ENCODE measurements at regions not wholly inside any gene's neighbourhood (a gene's known extent, or its start where the extent isn't known, plus 50 kb on each side); places are given as distances from the start of the nearest gene placed in this dataset.

DNA sequence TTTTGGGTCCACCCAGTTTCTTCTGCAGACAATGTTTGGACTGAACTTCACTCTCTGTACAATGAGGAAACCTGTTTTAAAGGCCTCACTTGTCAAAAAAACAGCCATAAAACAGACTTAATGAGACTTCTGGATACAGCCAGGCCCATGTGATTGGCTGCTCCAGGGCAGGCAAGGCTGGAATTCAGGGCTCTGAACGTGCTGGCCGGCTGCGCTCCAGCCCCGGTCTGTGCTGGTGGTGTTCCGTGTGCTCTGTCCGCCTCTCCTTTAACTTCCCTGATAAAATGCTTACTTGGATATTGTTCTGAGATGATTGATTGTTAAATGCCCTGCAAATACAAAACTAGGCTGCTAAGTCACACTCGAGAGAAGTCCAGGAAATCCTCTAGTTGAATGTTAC lies 131.2 kb upstream of the KLF4 start:
- DNase-seq: no peak

DNA sequence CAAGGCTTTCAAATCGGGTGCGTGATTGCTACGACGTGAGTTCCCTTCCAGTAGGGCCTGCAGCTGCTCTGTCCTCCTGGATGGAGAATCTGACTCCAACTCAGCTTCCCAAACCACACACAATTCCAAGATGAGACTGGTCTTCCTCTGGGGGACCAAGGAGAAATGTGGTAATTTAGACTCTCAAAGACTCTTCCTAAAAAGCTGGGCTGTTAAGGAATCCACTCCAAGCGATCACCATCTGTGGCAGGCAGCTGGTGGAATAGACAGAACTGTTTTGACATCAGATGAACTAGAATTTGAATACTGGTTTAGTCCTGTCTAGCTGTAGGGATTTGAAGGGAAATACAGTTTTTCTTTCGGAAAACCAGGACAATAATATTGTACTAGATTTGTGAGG lies 130.7 kb upstream of the KLF4 start:
- DNase-seq: no peak

DNA sequence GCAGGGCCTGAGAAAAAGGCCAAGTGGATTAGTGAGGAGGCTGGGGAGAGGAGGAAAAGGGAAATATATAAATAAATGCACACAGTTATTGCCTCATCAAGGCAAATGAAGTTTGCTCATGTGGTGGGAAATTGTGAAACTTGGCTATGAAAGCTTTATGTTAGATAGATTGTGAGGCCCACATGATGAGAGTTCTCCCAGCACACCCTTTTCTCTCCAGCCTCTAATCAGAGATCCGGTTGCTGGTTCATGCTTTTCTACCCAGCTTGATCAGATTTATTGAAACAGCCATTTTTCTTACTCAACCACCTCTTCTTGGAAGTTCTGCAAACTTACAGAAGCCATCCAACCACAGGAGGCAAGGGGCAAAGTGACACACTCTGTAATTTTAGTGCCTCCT lies 125.8 kb upstream of the KLF4 start:
- DNase-seq: peak; percentile 87 to 88

DNA sequence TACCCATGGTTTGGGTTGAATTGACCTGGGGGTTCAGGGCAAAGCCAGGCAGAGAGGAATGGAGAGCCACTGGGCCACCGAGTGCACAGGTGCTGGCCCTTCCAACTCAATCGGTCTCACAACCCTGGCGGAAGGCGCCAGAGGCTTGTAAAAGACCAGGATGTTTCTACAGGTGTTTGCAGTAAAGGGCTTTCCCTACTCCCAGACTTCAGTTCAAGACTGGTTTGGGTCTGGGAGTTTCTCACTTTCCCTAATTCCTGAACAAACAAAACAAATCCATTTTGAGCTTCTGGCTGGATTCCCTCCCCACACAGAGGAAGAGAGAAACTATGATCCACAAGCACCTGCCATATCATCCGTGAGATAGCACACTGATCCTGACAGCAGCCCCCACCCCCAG lies 125.2 kb upstream of the KLF4 start:
- DNase-seq: no peak

DNA sequence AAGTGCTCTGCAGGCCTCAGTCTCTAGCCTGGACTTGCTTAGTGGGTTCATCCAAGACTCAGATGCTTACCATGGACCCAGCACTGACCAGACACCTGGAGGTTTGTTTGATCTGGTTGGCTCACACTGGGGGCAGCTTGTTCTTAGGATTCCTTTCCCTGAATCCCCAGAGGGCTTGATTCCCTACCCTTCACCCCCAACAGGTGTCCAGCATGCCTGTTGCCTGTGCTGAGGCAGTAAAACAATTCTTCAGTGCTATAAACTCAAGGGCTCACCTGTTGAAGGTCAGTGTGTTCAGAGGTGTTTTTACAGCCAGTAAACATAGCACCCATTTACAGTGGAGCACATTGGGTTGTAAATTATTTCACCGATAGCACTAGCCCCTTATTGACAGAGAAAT lies 123.8 kb upstream of the KLF4 start:
- no peak for DNase-seq

DNA sequence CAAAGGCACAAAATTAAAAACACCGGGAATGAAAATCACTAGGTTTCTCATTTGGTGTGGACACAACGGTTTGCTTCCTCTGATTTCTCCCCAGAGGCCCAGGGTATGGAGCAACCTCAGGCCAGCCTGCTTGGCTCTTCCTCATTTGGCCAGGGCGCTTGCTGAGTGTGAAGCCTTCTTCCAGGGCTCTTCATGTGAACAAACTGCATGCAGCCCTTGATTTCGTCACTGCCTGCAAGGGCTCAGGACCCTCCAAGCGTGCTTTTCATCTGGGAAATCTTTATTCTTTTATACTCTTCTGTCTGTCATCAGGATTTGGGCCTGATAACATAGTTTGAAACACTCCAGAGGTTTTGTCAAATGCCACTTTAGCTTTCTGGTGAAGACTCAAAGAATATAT lies 122.6 kb upstream of the KLF4 start:
- DNase-seq: peak; percentile 77 to 78

DNA sequence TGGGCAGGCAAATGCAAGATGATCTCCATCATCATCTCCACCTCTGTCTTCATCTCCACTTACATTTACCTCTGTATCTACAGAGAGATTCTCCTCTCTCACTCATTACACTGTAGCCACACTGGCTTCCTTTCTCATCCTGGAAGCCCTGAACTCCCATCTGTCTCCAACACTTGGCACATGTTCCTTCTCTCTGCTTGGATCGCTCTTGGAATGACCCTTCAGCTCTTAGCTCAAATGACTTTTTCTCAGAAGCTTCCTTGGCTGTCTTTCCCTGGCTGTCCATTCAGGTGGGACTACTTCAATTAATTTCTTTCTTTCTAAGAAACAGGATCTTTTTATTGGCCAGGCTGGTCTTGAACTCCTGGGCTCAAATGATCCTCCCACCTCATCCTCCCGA lies 120.0 kb upstream of the KLF4 start:
- no peak for DNase-seq

DNA sequence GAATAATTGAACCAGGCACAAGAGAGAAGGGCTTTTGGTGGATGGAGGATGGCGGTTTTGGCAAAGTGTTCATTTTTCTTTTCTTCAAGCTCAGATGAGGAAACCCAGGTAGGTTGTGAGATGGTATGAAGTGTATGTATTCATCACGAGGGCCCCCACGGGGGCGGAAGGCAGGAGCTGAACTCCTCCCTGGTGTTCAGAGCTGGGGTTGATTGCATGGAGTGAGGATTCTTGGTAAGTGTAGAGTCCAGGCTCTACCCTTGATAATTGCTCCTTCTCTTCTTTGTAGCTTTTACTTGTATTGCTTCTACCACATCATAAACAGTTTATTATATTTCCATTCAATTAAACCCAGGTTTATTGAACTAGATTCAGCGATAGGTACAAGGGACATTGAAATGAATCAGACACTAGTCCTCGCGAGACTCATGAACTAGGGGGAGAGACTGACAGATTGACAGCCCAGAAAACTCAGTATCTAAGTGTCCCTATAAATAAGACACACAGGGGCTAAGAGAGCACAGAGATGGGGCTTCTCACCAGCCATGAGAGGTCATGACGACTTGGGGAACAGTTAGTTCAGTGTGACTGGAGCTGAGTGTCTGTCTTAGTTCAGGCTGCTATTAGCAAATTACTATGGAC lies 116.7 kb upstream of the KLF4 start:
- no peak for DNase-seq

DNA sequence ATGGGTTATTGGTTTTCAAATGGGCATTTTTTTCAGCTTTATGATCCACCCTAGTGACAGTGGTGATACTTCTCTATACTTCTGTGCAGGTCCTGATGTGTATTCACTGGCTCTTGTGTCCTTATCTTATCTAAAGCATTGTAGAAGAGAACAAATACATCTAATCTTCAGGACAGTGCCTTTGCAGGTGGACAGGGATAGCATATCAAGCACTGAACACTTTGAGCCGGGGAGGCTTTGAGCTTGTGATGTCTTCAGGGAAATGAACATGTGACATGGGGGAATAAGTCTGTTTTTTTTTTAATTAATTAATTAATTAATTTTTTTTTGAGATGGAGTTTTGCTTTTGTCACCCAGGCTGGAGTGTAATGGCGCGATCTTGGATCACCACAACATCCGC lies 115.5 kb upstream of the KLF4 start:
- no peak for DNase-seq

DNA sequence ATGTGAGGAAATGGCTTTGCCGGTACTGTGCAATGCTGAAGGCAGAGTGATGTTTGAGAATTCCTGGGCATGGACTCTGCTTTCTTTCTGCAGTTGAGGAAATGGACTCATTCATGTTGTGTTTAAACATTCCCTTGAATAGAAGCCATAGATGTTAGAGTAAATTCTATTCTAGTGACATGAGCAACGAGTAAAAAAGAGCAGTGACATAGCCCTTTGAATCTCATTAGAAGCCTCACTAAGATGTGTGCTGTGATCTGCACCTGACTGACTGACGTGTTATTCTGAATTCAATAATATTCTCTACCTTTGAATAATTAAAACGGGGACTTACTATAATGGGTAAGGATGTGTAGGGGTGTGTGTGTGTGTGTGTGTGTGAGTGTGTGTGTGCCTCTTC lies 113.7 kb upstream of the KLF4 start:
- no peak for DNase-seq

DNA sequence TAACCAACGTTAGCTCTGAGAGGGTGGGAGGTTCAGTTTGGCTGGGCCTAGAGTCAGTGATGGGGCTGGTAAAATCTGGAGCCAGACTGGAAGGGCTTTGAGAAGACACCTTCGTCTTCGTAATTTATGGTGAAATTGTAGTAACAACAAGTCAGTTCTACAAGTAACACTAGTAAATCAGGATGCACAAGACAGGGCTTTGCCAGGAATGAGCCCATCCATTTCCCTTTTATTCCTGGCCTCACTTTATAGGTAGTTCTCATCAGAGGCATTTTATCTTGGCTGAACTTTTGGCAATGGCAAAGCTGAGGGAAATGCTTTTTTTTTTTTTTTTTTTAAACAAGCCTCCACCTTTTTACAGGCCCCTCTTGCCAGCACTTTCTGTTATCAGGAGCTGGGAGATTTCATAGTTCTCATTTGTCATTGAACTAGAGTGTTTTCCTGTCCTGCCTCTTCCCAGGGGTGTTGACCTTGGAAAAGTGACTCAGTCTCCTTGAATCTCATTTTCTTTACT lies 110.5 kb upstream of the KLF4 start:
- no peak for DNase-seq

DNA sequence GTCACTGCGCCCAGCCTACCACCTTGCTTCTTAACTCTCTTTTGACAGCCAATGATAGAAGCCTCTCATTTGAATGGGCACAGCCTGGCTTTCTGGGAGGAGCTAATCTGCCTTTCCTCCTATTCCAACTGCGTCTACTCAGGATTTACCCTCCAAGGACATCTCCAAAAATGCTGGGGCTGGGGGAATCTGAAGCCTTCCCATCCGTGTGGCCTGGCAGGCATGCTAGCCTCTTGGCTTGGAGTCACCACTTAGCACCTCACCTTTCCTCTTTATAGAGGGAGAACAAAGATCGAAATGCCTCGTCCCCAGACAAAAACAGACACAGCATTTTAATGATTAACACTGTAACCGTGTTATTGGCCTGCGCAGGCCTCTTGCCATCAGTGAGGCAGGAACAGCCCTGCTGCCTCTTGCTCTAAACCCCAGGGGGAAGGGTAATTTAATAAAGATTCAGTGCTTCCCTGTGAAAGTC lies 108.2 kb upstream of the KLF4 start:
- no peak for DNase-seq

DNA sequence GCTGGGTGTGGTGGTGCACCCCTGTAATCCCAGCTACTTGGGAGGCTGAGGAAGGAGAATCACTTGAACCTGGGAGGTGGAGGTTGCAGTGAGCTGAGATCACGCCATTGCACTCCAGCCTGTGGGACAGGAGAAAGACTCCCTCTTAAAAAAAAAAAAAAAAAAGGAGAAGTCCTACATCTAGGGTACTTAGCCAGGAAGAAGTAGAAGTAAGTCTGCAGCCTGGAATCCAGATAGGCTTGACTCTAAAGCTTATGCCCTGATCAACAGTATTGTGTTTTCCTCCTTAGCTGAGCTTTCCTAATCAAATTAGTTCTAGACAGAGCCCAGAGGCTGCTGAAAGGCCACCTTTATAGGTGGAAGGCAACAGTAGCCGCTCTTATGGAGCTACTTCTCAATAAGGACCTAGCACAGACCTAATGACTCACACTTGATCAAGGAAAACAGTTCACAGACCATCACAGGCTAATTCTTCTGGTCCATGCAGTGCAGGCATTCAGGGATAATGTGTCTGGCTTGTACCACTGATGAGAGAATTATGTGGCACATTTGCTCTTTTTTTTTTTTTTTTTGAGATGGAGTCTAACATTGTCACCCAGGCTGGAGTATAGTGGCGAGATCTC lies 105.5 kb upstream of the KLF4 start:
- peak; percentile 6 to 26 for DNase-seq

DNA sequence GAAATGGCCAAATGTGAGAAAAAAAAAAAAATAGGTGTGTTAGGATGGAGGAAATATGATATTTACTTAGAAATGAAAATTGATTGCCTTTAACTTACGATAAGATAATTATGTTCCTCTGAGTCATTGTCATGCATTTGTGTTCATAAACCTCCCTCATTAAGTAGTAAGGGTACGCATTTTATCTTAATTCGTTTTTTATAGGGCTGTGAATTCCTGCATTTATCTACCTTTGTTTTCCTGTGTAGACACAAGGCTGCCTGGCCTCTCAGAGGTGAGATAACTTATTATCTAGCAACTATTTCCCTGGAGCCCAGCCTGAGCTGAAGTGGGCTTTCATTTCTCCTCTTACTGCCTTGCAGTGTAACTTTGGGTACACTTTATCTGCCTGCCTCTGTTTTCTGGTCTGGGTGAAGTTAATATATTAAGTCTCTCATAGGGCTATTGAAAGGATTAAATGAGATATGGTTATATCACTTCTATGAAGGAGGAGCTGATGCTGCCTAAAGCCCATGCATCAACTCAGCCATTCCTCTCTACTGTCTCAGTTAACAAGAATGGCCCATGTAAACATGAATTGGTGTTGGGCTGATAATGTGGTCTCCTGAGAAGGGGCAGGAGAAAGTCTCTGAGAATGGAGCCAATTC lies 103.8 kb upstream of the KLF4 start:
- DNase-seq: no peak

DNA sequence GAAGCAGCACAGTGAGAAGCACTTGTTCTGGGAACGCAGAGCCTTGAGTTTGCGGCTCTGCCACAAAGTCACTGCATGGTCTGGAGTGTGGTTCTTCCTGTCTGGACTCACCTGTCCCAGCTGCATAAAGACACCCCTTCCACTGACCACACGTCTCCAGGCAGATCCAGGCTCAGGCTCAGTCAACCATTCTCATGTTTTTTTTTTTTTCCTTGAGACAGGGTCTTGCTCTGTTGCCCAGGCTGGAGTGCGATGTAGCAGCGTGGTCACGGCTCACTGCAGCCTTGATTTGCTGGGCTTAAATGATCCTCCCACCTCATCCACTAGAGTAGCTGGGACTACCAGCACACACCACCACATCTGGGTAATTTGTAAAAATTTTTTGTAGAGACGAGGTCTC lies 102.9 kb upstream of the KLF4 start:
- no peak for DNase-seq

DNA sequence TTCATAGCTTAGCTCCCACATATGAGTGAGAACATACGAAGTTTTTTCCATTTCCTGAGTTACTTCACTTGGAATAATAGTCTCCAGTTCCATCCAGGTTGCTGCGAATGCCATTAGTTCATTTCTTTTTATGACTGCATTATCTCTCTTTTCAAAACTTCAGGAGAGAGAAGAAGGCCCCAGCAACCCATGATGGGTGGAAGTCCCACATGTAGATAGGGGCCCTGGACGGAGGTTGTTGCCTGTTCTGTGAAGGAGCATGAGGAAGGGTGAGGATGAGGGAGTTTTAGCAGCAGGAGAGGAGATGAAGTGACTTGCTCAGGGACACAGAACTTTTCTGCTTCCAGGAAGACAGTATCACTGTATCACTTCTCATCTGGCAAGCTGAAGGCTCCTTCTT lies 102.2 kb upstream of the KLF4 start:
- no peak for DNase-seq

DNA sequence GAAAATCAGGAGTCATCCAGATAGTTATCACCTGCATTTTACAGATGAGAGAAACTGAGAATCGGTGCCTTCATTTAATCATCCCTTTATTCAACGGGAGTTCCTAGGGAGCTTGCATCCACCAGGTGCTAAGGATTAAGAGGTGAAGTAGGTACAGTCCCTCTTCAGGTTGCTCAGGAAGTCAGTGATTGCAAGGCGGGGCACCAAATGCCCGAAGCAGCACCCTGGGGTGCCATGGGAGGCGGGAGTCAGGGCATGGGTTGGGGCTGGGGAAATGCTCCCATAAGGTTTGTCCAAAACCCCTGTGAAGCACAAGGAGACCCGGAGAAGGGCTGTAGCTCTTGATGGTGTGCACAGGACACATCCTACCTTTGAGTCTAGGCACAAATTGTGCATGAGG lies 98.8 kb upstream of the KLF4 start:
- no peak for DNase-seq

DNA sequence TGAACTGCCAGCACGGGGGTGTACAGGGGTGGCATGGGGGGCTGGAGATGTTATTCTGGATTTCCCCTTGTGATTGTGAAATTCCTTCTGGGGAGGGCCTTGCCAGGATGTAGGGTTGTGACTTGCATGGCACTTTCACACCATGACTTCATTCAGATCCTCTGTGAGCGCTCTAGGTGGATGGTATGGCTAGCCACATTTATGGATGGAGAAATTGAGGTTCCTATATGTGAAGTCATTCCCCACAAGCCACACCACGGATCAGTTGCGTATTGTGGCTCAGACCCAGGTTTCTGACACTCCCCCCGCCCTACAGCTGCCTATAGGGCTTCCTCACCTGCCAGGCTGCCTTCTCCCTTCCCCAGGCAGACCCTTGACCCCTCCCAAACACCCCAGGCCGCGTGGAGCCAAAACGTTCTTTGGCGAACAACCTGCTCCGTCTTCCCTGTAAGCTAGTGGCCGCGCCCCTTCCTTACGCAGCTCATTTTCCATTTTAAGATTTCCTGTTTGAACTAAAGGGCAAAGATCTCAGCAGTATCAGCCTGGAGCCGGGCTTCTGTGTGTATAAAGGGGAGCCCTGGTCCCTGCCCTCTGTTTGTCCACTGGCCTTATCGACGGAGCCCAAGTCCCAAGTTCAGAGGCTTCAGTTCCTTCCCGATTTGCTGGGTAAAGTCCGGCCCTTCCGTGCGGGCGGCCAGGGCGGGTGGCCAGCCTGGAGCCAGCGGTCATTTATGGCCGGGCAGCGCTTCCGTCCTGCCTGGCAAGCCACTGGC lies 97.8 kb upstream of the KLF4 start:
- no peak for DNase-seq

DNA sequence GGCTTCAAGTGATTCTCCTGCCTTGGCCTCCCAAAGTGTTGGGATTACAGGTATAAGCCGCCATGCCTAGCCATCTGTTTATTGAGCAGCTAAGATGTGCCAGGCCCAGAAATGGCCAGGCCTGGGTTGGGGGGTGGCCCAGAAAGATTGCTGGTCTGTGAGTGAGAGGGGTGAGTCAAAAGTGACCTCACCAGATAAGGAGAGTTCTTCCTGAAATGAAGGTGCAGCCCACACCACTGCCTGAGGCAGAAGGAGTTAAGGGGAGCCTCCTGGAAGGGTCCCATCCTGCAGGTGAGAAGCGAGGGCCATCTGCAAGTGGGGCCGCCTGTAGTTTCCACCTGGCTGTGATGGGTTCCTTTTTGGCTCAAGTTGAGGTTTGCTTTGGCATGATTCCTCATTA lies 96.9 kb upstream of the KLF4 start:
- DNase-seq: no peak

DNA sequence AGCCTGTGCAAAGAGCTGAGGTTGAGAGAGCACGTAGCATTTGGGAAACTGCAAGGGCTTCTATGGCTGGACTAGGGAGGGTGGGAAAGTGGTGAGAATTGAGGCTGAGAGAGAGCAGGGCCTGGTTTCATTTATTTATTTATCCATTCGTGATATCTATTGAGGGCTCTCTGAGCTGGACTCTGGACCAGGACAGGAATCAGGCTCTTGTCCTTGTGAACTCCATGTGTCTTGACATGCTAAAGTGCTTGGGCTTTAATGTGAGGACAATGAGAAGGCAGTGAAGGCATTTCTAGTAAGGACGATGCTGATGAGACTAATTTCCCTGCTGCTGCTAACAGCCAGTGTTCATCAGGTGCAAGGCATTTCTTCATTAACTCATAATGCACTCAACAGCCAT lies 95.9 kb upstream of the KLF4 start:
- no peak for DNase-seq

DNA sequence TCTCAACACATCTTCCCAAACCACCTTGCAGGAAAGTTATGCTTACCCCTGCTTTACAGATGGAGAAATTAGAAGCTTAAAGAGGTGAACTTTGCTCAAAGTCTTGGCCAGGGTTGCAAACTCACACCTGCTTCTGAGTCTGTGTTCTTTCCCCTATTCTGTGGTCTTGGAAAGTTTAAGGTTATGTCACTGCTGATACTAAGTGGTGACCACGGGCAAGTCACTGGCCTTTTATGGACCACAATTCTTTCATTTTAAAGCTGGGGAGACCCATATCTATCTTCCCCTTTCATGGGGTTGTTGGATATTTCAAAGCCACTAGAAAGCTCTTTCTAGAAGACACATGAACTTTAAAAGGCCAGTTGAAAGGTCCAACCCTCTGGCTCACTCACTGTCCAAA lies 95.4 kb upstream of the KLF4 start:
- no peak for DNase-seq

DNA sequence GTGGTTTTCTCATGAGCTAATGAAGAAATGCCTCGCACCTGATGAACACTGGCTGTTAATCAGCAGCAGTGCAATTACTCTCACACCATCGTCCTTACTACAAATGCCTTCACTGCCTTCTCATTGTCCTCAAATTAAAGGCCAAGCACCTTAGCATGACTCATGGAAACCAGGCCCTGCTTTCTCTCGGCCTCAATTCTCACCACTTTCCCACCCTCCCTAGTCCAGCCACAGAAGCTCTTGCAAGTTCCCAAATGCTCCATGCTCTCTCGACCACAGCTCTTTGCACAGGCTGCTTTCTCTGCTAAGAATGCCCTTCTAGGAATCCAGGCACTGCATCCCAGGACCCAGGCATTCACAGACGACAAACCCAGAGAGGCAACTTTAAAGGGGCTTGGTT lies 94.6 kb upstream of the KLF4 start:
- no peak for DNase-seq

DNA sequence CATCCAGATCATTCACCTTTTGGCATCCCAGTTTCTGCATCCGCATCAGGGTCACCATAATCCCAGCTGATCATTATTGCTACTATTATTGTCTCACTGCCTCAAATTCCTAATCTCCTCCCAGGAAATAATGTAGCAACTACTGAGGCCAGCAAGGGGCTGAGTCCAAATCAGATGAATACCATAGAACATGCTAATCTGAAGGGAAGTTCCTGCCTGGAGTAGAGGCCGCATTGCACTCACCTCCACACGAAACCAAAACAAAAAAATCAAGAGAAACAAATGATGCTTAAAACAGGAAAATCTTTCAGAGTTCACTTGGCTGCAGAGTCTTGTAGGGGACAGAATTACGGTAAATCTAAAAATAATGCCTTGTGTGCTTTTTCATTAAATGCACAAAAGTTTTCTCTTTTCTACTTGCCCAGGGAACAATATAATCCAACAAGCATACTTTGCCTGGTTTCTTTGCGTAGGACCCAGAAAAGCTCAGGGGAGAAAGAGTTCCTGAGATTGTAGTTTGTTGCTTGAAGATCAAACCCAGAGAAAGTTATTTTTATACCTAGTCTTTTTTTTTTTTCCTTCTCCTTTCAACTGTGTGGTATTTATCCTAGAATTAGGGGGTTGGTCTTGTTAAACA lies 87.7 kb upstream of the KLF4 start:
- DNase-seq: no peak

Data from Kasumi-1 (cell line).